Nephron (organoid): ENCODE measurements at regions not wholly inside any gene's neighbourhood (a gene's known extent, or its start where the extent isn't known, plus 50 kb on each side); places are given as distances from the start of the nearest gene placed in this dataset.
"Not testable (repeated sequence)": the region's sequence is repeated elsewhere in the genome, so short reads cannot be mapped to it uniquely, and the experiment has no call there.

Experiments
- H3K27ac Mint-ChIP-seq, 3 experiments: 2 replicates each; pipeline ENCODE4 v1.8.0; 2020; ENCODE audit warnings: mixed read lengths in 3 of 3, mild to moderate bottlenecking in 2 of 3, moderate library complexity in 1 of 3
- H3K27me3 Mint-ChIP-seq: 2 replicates; pipeline ENCODE4 v1.8.0; 2021; ENCODE audit warnings: low read depth, mild to moderate bottlenecking, moderate library complexity, mixed read lengths
- H3K36me3 Mint-ChIP-seq: 2 replicates; pipeline ENCODE4 v1.8.0; 2020; ENCODE audit warnings: low read depth, mixed read lengths
- H3K4me1 Mint-ChIP-seq: 2 replicates; pipeline ENCODE4 v1.8.0; 2020; ENCODE audit warnings: mixed read lengths
- H3K4me3 Mint-ChIP-seq, 3 experiments: 2 replicates each; pipeline ENCODE4 v1.8.0; 2020; ENCODE audit warnings: mild to moderate bottlenecking in 3 of 3, mixed read lengths in 3 of 3, moderate library complexity in 2 of 3
- H3K9me3 Mint-ChIP-seq: 2 replicates; pipeline ENCODE4 v1.8.0; 2020; ENCODE audit warnings: mixed read lengths
- CTCF ChIP-seq, 3 experiments: fragments of 200-600 bp; sonication (generic); IDR thresholded peaks; one replicate each; pipeline ENCODE4 v1.5.0; 2021; ENCODE audit warnings: antibody characterized with exemption in 3 of 3; ENCODE audit not compliant: unreplicated experiment in 3 of 3

GRCh38 chr2:89756616-89757015, 1065.1 kb downstream of the RPIA start:
- not testable (repeated sequence) for H3K4me1 Mint-ChIP-seq, H3K27ac Mint-ChIP-seq, H3K27me3 Mint-ChIP-seq, H3K36me3 Mint-ChIP-seq, H3K4me3 Mint-ChIP-seq
- peaks cover 56% of the 10 kb centered on the region for H3K9me3 Mint-ChIP-seq

- H3K4me3 Mint-ChIP-seq, H3K36me3 Mint-ChIP-seq: not testable (repeated sequence)
Observed at GRCh38 chr2:89758332-89759026, 1067.0 kb downstream of the RPIA start.

GRCh38 chr2:89760762-89761161, 1069.3 kb downstream of the RPIA start:
- not testable (repeated sequence) for H3K4me3 Mint-ChIP-seq, H3K27me3 Mint-ChIP-seq, H3K27ac Mint-ChIP-seq, H3K4me1 Mint-ChIP-seq
- peaks cover 13% of the 10 kb centered on the region for H3K36me3 Mint-ChIP-seq
- peaks cover 69% of the 10 kb centered on the region for H3K9me3 Mint-ChIP-seq

More at GRCh38 chr2:89758332-89759026, 1067.0 kb downstream of the RPIA start:
- H3K9me3 Mint-ChIP-seq = peaks cover 67% of the 10 kb centered on the region
- H3K27ac Mint-ChIP-seq, H3K4me1 Mint-ChIP-seq, H3K27me3 Mint-ChIP-seq: not testable (repeated sequence)

- not testable (repeated sequence) for H3K4me3 Mint-ChIP-seq, H3K27me3 Mint-ChIP-seq, H3K4me1 Mint-ChIP-seq, H3K27ac Mint-ChIP-seq
- Mint-ChIP-seq H3K36me3 (peaks cover 13% of the 10 kb centered on the region), H3K9me3 (peaks cover 67% of the 10 kb centered on the region)
Observed at GRCh38 chr2:89761171-89761570, 1069.7 kb downstream of the RPIA start.

- H3K4me1 Mint-ChIP-seq, H3K27ac Mint-ChIP-seq, H3K27me3 Mint-ChIP-seq, H3K4me3 Mint-ChIP-seq: not testable (repeated sequence)
- Mint-ChIP-seq H3K36me3 (peaks cover 13% of the 10 kb centered on the region), H3K9me3 (peaks cover 66% of the 10 kb centered on the region)
Observed at GRCh38 chr2:89761863-89762262, 1070.4 kb downstream of the RPIA start.

GRCh38 chr2:89762461-89763253, 1071.2 kb downstream of the RPIA start:
- H3K27ac Mint-ChIP-seq, H3K4me1 Mint-ChIP-seq: not testable (repeated sequence)

GRCh38 chr2:89763254-89763580, 1071.7 kb downstream of the RPIA start:
- no peak for TF ChIP-seq CTCF (IDR thresholded peaks at IDR 0.05; ENCODE audit: unreplicated experiment in 3 of 3)
- Mint-ChIP-seq H3K27ac (no peak overlapping the region), H3K9me3 (peaks cover 65% of the 10 kb centered on the region), H3K27me3 (no peaks in the 10 kb centered on the region), H3K4me3 (no peak overlapping the region), H3K36me3 (peaks cover 8% of the 10 kb centered on the region), H3K4me1 (no peaks in the 10 kb centered on the region)

More at GRCh38 chr2:89762461-89763253, 1071.2 kb downstream of the RPIA start:
- H3K9me3 Mint-ChIP-seq = peaks cover 67% of the 10 kb centered on the region
- not testable (repeated sequence) for H3K4me3 Mint-ChIP-seq, H3K27me3 Mint-ChIP-seq, H3K36me3 Mint-ChIP-seq

GRCh38 chr2:89763581-89764485, 1072.4 kb downstream of the RPIA start:
- H3K27ac Mint-ChIP-seq = no peak overlapping the region
- peaks cover 11% of the 10 kb centered on the region for H3K36me3 Mint-ChIP-seq
- no peaks in the 10 kb centered on the region for H3K27me3 Mint-ChIP-seq
- H3K9me3 Mint-ChIP-seq = peaks cover 63% of the 10 kb centered on the region
- no peak for TF ChIP-seq CTCF (IDR thresholded peaks at IDR 0.05; ENCODE audit: unreplicated experiment in 3 of 3)
- no peaks in the 10 kb centered on the region for H3K4me1 Mint-ChIP-seq
- no peak overlapping the region for H3K4me3 Mint-ChIP-seq

- H3K36me3 Mint-ChIP-seq = peaks cover 11% of the 10 kb centered on the region
- not testable (repeated sequence) for H3K4me3 Mint-ChIP-seq, H3K27ac Mint-ChIP-seq, H3K27me3 Mint-ChIP-seq, H3K4me1 Mint-ChIP-seq
- H3K9me3 Mint-ChIP-seq = peaks cover 67% of the 10 kb centered on the region
Observed at GRCh38 chr2:89764571-89765360, 1073.3 kb downstream of the RPIA start.

- Mint-ChIP-seq H3K36me3 (peaks cover 11% of the 10 kb centered on the region), H3K9me3 (peaks cover 63% of the 10 kb centered on the region)
- H3K4me1 Mint-ChIP-seq, H3K27ac Mint-ChIP-seq, H3K27me3 Mint-ChIP-seq, H3K4me3 Mint-ChIP-seq: not testable (repeated sequence)
Observed at GRCh38 chr2:89765361-89765718, 1073.9 kb downstream of the RPIA start.

GRCh38 chr2:89766141-89766990, 1074.9 kb downstream of the RPIA start:
- H3K27ac Mint-ChIP-seq, H3K27me3 Mint-ChIP-seq, H3K4me3 Mint-ChIP-seq, H3K4me1 Mint-ChIP-seq: not testable (repeated sequence)
- H3K36me3 Mint-ChIP-seq = peaks cover 13% of the 10 kb centered on the region
- H3K9me3 Mint-ChIP-seq = peaks cover 58% of the 10 kb centered on the region
